ENCODE measurements at regions not wholly inside any gene's neighbourhood (a gene's known extent, or its start where the extent isn't known, plus 50 kb on each side); places are given as distances from the start of the nearest gene placed in this dataset.

DNA sequence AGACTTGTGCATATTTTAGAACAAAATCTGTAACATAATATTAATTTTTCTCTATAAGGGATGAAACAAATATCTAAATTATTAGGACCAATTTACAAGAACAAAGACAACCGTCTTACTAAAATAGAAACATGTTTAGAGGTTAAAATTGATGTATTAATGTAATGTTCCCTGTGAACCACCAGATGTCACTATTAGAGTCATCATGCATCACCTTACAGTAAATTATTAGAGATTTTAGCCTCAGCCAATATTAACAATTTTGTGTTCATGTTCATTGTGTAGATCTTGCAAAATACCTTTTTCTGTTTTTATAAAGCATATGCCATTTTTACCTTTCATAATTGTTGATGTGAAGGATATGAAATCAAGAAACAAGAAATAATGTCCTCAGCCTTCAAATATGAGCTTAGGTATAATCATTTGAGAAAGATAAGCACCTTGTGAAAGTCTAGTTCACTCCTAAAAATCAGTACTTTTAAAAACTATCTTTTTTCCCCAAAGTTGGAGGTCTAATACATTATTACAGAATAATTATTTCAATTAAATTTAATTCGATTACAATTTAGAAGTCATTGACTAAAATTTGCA, 344.3 kb upstream of the KCNH7 start:
- TF ChIP-seq, protein P1, sequence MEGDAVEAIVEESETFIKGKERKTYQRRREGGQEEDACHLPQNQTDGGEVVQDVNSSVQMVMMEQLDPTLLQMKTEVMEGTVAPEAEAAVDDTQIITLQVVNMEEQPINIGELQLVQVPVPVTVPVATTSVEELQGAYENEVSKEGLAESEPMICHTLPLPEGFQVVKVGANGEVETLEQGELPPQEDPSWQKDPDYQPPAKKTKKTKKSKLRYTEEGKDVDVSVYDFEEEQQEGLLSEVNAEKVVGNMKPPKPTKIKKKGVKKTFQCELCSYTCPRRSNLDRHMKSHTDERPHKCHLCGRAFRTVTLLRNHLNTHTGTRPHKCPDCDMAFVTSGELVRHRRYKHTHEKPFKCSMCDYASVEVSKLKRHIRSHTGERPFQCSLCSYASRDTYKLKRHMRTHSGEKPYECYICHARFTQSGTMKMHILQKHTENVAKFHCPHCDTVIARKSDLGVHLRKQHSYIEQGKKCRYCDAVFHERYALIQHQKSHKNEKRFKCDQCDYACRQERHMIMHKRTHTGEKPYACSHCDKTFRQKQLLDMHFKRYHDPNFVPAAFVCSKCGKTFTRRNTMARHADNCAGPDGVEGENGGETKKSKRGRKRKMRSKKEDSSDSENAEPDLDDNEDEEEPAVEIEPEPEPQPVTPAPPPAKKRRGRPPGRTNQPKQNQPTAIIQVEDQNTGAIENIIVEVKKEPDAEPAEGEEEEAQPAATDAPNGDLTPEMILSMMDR (IDR thresholded peaks at IDR 0.05; ENCODE audit: low read length) = peak; percentile 50; the same call in 1 of the 2 replicates
- no peak for TF ChIP-seq EZH2 (IDR thresholded peaks at IDR 0.05; ENCODE audit: borderline replicate concordance, low read length)

Data from OCI-LY1 (cell line).